SK-N-SH (cell line): ENCODE measurements at regions not wholly inside any gene's neighbourhood (a gene's known extent, or its start where the extent isn't known, plus 50 kb on each side); places are given as distances from the start of the nearest gene placed in this dataset.

Experiments used
- CTCF ChIA-PET: fragments of 300-600, 350-600 bp; formaldehyde crosslinking; extraction: SDS; loops from one replicate; lab custom pipeline; 2021; lab: Yijun Ruan, JAX
- POLR2A ChIA-PET: fragments of 350-600 bp; sonication (Branson Sonifier 250); formaldehyde crosslinking; extraction: SDS; loops from one replicate; lab custom pipeline; 2020; ENCODE audit warnings: antibody characterized with exemption, inconsistent platforms; lab: Yijun Ruan, JAX
- DNase-seq: peaks from one replicate; pipeline ENCODE4 v3.0.0; 2012
- H2AFZ ChIP-seq: fragments of 200-600 bp; sonication (generic); 2 replicates; pipeline ENCODE4 v1.8.1; 2016; ENCODE audit warnings: antibody characterized with exemption, mild to moderate bottlenecking, low read depth
- H3F3A ChIP-seq: fragments of 200-600 bp; sonication (generic); replicated peaks from 2 replicates; pipeline ENCODE3; 2016; ENCODE audit warnings: antibody characterized with exemption, mild to moderate bottlenecking; ENCODE audit not compliant: insufficient read depth
- H3K27ac ChIP-seq, 2 experiments: fragments of 200-500 bp in 1 of 2; fragments of 200-600 bp in 1 of 2; sonication (Bioruptor generic) in 1 of 2; sonication (generic), shearing (Covaris generic) in 1 of 2; 2 replicates each; pipeline versions ENCODE4 v1.5.1 to v1.6.1; 2014 to 2016; ENCODE audit warnings: low read depth in 2 of 2, inconsistent platforms in 1 of 2, low read length in 1 of 2, mild to moderate bottlenecking in 1 of 2, mixed read lengths in 1 of 2
- H3K27me3 ChIP-seq: fragments of 200-600 bp; sonication (generic), shearing (Covaris generic); 2 replicates; pipeline ENCODE4 v1.6.1; 2016; ENCODE audit warnings: mixed run types; ENCODE audit not compliant: insufficient read depth
- H3K36me3 ChIP-seq, 2 experiments: fragments of 200-500 bp in 1 of 2; fragments of 200-600 bp in 1 of 2; sonication (Bioruptor generic) in 1 of 2; sonication (generic) in 1 of 2; replicated peaks in 1 of 2; 2 replicates each; pipeline versions ENCODE3 to v1.5.1; 2014 to 2016; ENCODE audit warnings: low read length in 1 of 2, mild to moderate bottlenecking in 1 of 2; ENCODE audit not compliant: insufficient read depth in 2 of 2, control insufficient read depth in 1 of 2
- H3K4me1 ChIP-seq, 2 experiments: fragments of 200-500 bp in 1 of 2; fragments of 200-600 bp in 1 of 2; sonication (Bioruptor generic) in 1 of 2; sonication (generic), shearing (Covaris generic) in 1 of 2; 2 replicates each; pipeline versions ENCODE4 v1.5.1 to v1.6.1; 2014 to 2016; ENCODE audit warnings: low read depth in 1 of 2, low read length in 1 of 2, mixed run types in 1 of 2; ENCODE audit not compliant: insufficient read depth in 2 of 2, control insufficient read depth in 1 of 2
- H3K4me2 ChIP-seq: fragments of 200-600 bp; sonication (generic), shearing (Covaris generic); 2 replicates; pipeline ENCODE4 v1.6.1; 2017; ENCODE audit warnings: mixed run types
- H3K4me3 ChIP-seq, 2 experiments: fragments of 200-500 bp in 1 of 2; fragments of 200-600 bp in 1 of 2; sonication (Bioruptor generic) in 1 of 2; sonication (generic), shearing (Covaris generic) in 1 of 2; 2 replicates each; pipeline versions ENCODE4 v1.5.1 to v1.8.1; 2014 to 2016; ENCODE audit warnings: low read depth in 2 of 2, inconsistent platforms in 1 of 2, low read length in 1 of 2, mild to moderate bottlenecking in 1 of 2, mixed read lengths in 1 of 2, moderate library complexity in 1 of 2
- H3K79me2 ChIP-seq: fragments of 200-600 bp; sonication (generic); 2 replicates; pipeline ENCODE4 v1.8.1; 2017; ENCODE audit warnings: mild to moderate bottlenecking; ENCODE audit not compliant: insufficient read depth
- H3K9ac ChIP-seq: fragments of 200-600 bp; sonication (generic); 2 replicates; pipeline ENCODE4 v1.6.1; 2017; ENCODE audit warnings: mixed run types
- H3K9me2 ChIP-seq: fragments of 200-600 bp; sonication (generic); 2 replicates; pipeline ENCODE4 v1.6.1; 2017; ENCODE audit warnings: mixed run types
- H3K9me3 ChIP-seq: fragments of 200-600 bp; sonication (generic); 2 replicates; pipeline ENCODE4 v1.6.1; 2017; ENCODE audit warnings: mixed run types, mild to moderate bottlenecking, moderate library complexity
- H4K20me1 ChIP-seq: fragments of 200-600 bp; sonication (generic); 2 replicates; pipeline ENCODE4 v1.6.1; 2017; ENCODE audit warnings: mild to moderate bottlenecking, mixed run types; ENCODE audit not compliant: insufficient read depth
- ELF1 ChIP-seq: IDR thresholded peaks from 2 replicates; pipeline ENCODE4 v1.4.0; 2012
- EZH2phosphoT487 ChIP-seq: fragments of 200-600 bp; sonication (generic); IDR thresholded peaks from 2 replicates; pipeline ENCODE4 v1.6.1; 2017; ENCODE audit warnings: low read depth, mixed run types, mild to moderate bottlenecking, antibody characterized with exemption, moderate library complexity, borderline replicate concordance
- FOSL2 ChIP-seq: IDR thresholded peaks from 2 replicates; pipeline ENCODE4 v1.4.0; 2012; ENCODE audit warnings: low read depth, mild to moderate bottlenecking, moderate library complexity, borderline replicate concordance
- FOXJ3 ChIP-seq: sonication (generic); formaldehyde crosslinking; IDR thresholded peaks from 2 replicates; pipeline ENCODE4 v1.5.1; 2020; ENCODE audit warnings: mild to moderate bottlenecking, missing genetic modification reagents
- FOXM1 ChIP-seq: IDR thresholded peaks from 2 replicates; pipeline ENCODE4 v1.4.0; 2012; ENCODE audit warnings: low read depth, mild to moderate bottlenecking
- GATA2 ChIP-seq: sonication (generic); formaldehyde crosslinking; IDR thresholded peaks from 2 replicates; pipeline ENCODE4 v1.5.0; 2020; ENCODE audit warnings: mild to moderate bottlenecking, missing genetic modification reagents
- JUND ChIP-seq: IDR thresholded peaks from 2 replicates; pipeline ENCODE4 v1.4.0; 2012
- MAX ChIP-seq: IDR thresholded peaks from 2 replicates; pipeline ENCODE4 v1.4.0; 2012; ENCODE audit warnings: low read depth
- NFIC ChIP-seq: IDR thresholded peaks from 2 replicates; pipeline ENCODE4 v1.4.0; 2012; ENCODE audit warnings: borderline replicate concordance
- PBX3 ChIP-seq: IDR thresholded peaks from 2 replicates; pipeline ENCODE4; 2012
- POLR2AphosphoS5 ChIP-seq: IDR thresholded peaks from 2 replicates; pipeline ENCODE4 v1.6.1; 2012; ENCODE audit warnings: low read depth, low read length
- RAD21 ChIP-seq: IDR thresholded peaks from 2 replicates; pipeline ENCODE4 v1.6.1; 2012; ENCODE audit warnings: mild to moderate bottlenecking, low read length
- RCOR1 ChIP-seq: fragments of 150-350 bp; IDR thresholded peaks from 2 replicates; pipeline ENCODE4 v1.6.1; 2017; ENCODE audit warnings: antibody characterized with exemption, low read length
- REST ChIP-seq: IDR thresholded peaks from 2 replicates; pipeline ENCODE4 v1.6.1; 2012; ENCODE audit warnings: mild to moderate bottlenecking, low read depth, low read length, moderate library complexity
- RXRA ChIP-seq: IDR thresholded peaks from 2 replicates; pipeline ENCODE4 v1.4.0; 2012; ENCODE audit warnings: low read depth, mild to moderate bottlenecking, borderline replicate concordance
- SIN3A ChIP-seq: IDR thresholded peaks from 2 replicates; pipeline ENCODE4 v1.6.1; 2012; ENCODE audit warnings: low read depth, mild to moderate bottlenecking, low read length, moderate library complexity, borderline replicate concordance
- SMC3 ChIP-seq: IDR thresholded peaks from 2 replicates; pipeline ENCODE4 v1.6.1; 2012; ENCODE audit warnings: low read depth, low read length, improper control_type of control experiment
- TAF1 ChIP-seq: IDR thresholded peaks from 2 replicates; pipeline ENCODE4 v1.6.1; 2012; ENCODE audit warnings: low read depth, mild to moderate bottlenecking, low read length, moderate library complexity, borderline replicate concordance
- TCF12 ChIP-seq: IDR thresholded peaks from 2 replicates; pipeline ENCODE4 v1.4.0; 2012
- TEAD4 ChIP-seq: IDR thresholded peaks from 2 replicates; pipeline ENCODE4 v1.4.0; 2012; ENCODE audit warnings: mild to moderate bottlenecking, borderline replicate concordance; ENCODE audit not compliant: insufficient read depth
- YY1 ChIP-seq: IDR thresholded peaks from 2 replicates; pipeline ENCODE4 v1.4.0; 2012; ENCODE audit warnings: low read depth, mild to moderate bottlenecking
- ZBTB33 ChIP-seq: IDR thresholded peaks from 2 replicates; pipeline ENCODE4 v1.4.0; 2012; ENCODE audit warnings: low read depth, borderline replicate concordance
- WGBS: methylation state at CpG from one replicate; pipeline ENCODE4 v1.1.6; 2017; ENCODE audit warnings: low lambda C conversion rate; 5-methylcytosine and 5-hydroxymethylcytosine counted together

- H3K9me3 ChIP-seq: no peaks in the 10 kb centered on the region
- no peaks in the 10 kb centered on the region for H3K27me3 ChIP-seq
- no peaks in the 10 kb centered on the region for H4K20me1 ChIP-seq
- 63% methylated on average over 4 of the region's 4 CpGs for WGBS
- H3K27ac ChIP-seq: peak overlapping the region; percentile 28 to 96; a peak in 3 of 4 replicates
- peaks cover 2 to 27% of the 10 kb centered on the region in 2 experiments for H3K4me1 ChIP-seq
- CTCF ChIA-PET: no interaction called here
- TF ChIP-seq TCF12 (peak; percentile 45), FOXM1 (no peak), PBX3 (peak; percentile 46; the same call in 1 of the 2 replicates), JUND (no peak), FOSL2 (peak; percentile 70; the same call in 1 of the 2 replicates), NFIC (no peak; the same call in 1 of the 2 replicates)
- H3F3A ChIP-seq: peaks cover 31% of the 10 kb centered on the region
- peak overlapping the region; percentile 47 for H3K9ac ChIP-seq
- H3K4me3 ChIP-seq: no peak overlapping the region
- H2AFZ ChIP-seq: peak overlapping the region; percentile 74; the same call in 1 of the 2 replicates
- H3K9me2 ChIP-seq: no peaks in the 10 kb centered on the region
- H3K4me2 ChIP-seq: peak overlapping the region; percentile 39
- no peaks in the 10 kb centered on the region for H3K36me3 ChIP-seq
- no peak for DNase-seq
- POLR2A ChIA-PET: no interaction called here
- H3K79me2 ChIP-seq: no peaks in the 10 kb centered on the region
These were observed 181.2 kb downstream of the FAM124B start for GRCh38 chr2:224220586-224221255.

- no peak for DNase-seq
- Histone ChIP-seq H3K27me3 (no peaks in the 10 kb centered on the region), H3K4me3 (no peak overlapping the region), H3K4me2 (no peak overlapping the region), H3F3A (peaks cover 31% of the 10 kb centered on the region), H2AFZ (no peak overlapping the region), H3K27ac (peak overlapping the region in 1 of 2 experiments; percentile 96; a peak in 2 of 4 replicates), H3K9me2 (no peaks in the 10 kb centered on the region), H3K79me2 (no peaks in the 10 kb centered on the region), H3K9me3 (no peaks in the 10 kb centered on the region), H4K20me1 (no peaks in the 10 kb centered on the region), H3K4me1 (peaks cover 2 to 27% of the 10 kb centered on the region in 2 experiments), H3K36me3 (no peaks in the 10 kb centered on the region), H3K9ac (no peak overlapping the region)
- CTCF ChIA-PET: no interaction called here
- 77% methylated on average over 5 of the region's 5 CpGs for WGBS
- TF ChIP-seq RAD21 (no peak), FOSL2 (no peak), NFIC (no peak), ZBTB33 (no peak), RCOR1 (no peak), FOXM1 (no peak), GATA2 (CRISPR knock-in tag) (no peak), EZH2phosphoT487 (no peak), YY1 (no peak), POLR2AphosphoS5 (no peak), MAX (no peak), TAF1 (no peak), FOXJ3 (CRISPR knock-in tag) (no peak), RXRA (no peak), TEAD4 (no peak), SMC3 (no peak), REST (no peak), ELF1 (no peak), SIN3A (no peak)
- POLR2A ChIA-PET: no interaction called here
These were observed 180.7 kb upstream of the SERPINE2 start for GRCh38 chr2:224219781-224220180.
